Panc1 (cell line): ENCODE measurements at regions not wholly inside any gene's neighbourhood (a gene's known extent, or its start where the extent isn't known, plus 50 kb on each side); places are given as distances from the start of the nearest gene placed in this dataset.
"Not testable (repeated sequence)": the region's sequence is repeated elsewhere in the genome, so short reads cannot be mapped to it uniquely, and the experiment has no call there.

Experiments used
- ATAC-seq: fragments of 200-7000 bp; cut with Tn5 transposase; 2 replicates; pipeline ENCODE4 v1.9.1; 2020; ENCODE audit warnings: mild to moderate bottlenecking, moderate library complexity
- BruUV-seq: library from RNA; stranded (reverse); fragments of 400-500 nt; replicated peaks from 2 replicates; lab custom pipeline; 2021; lab: Mats Ljungman, UMichigan
- CTCF ChIA-PET: fragments of 300-600 bp; sonication (Branson Sonifier 250); formaldehyde crosslinking; loops from one replicate; lab custom pipeline; 2022; ENCODE audit warnings: antibody characterized with exemption; lab: Charles Lee
- POLR2A ChIA-PET: fragments of 300-600 bp; sonication (Branson Sonifier 250); formaldehyde crosslinking; loops from one replicate; lab custom pipeline; 2022; ENCODE audit warnings: antibody characterized with exemption; lab: Charles Lee
- DNase-seq: peaks from one replicate; pipeline ENCODE4 v3.0.0-alpha.2; 2010; ENCODE audit warnings: low read depth, low spot score
- H3K27ac ChIP-seq: 2 replicates; pipeline ENCODE4 v1.5.1; 2011; ENCODE audit warnings: mild to moderate bottlenecking, low read length, inconsistent platforms
- H3K27me3 ChIP-seq: fragments of 200-500 bp; sonication (Bioruptor generic); 2 replicates; pipeline ENCODE4 v1.6.0; 2014; ENCODE audit warnings: low read length, inconsistent platforms; ENCODE audit not compliant: control insufficient read depth, insufficient read depth
- H3K36me3 ChIP-seq: fragments of 200-500 bp; sonication (Bioruptor generic); 2 replicates; pipeline ENCODE4 v1.5.1; 2014; ENCODE audit warnings: inconsistent platforms, mild to moderate bottlenecking, low read length, moderate library complexity; ENCODE audit not compliant: control insufficient read depth, insufficient read depth
- H3K4me1 ChIP-seq: 2 replicates; pipeline ENCODE4 v1.5.1; 2011; ENCODE audit warnings: inconsistent platforms, mild to moderate bottlenecking, low read length, moderate library complexity; ENCODE audit not compliant: control insufficient read depth, insufficient read depth
- H3K4me3 ChIP-seq, 2 experiments: 2 replicates each; pipeline ENCODE4 v1.5.1; 2011 to 2012; ENCODE audit warnings: low read depth in 2 of 2, low read length in 2 of 2, mild to moderate bottlenecking in 2 of 2, inconsistent platforms in 1 of 2, moderate library complexity in 1 of 2
- H3K9me3 ChIP-seq: fragments of 200-500 bp; sonication (Bioruptor generic); 2 replicates; pipeline ENCODE4 v1.5.1; 2014; ENCODE audit warnings: low read depth, mild to moderate bottlenecking, inconsistent platforms, low read length, moderate library complexity; ENCODE audit not compliant: control insufficient read depth, insufficient read depth
- POLR2AphosphoS5 ChIP-seq: IDR thresholded peaks from 2 replicates; pipeline ENCODE4 v1.6.1; 2012; ENCODE audit warnings: mild to moderate bottlenecking, low read depth, low read length, moderate library complexity
- SIN3A ChIP-seq: IDR thresholded peaks from 2 replicates; pipeline ENCODE4 v1.6.1; 2012; ENCODE audit warnings: low read depth, mild to moderate bottlenecking, low read length, moderate library complexity, borderline replicate concordance; ENCODE audit not compliant: insufficient read depth
- TCF7L2 ChIP-seq: IDR thresholded peaks from 2 replicates; pipeline ENCODE4 v1.6.1; 2011; ENCODE audit warnings: mild to moderate bottlenecking, low read depth, low read length, inconsistent platforms
- in situ Hi-C: cut with HindIII; loops from 2 replicates; pipeline ENCODE4 v1.10.0; 2016; ENCODE audit warnings: low sequenced_read_pairs, low pct_unique_long_range_greater_than_20kb
- intact Hi-C: fragments of 100-400 bp; cut with micrococcal nuclease; formaldehyde crosslinking; loops from one replicate; pipeline ENCODE4 v1.10.0; 2022; ENCODE audit not compliant: unreplicated experiment
- TF ChIP-seq, protein P1 (sequence below): fragments of 450-650 bp; IDR thresholded peaks from 2 replicates; pipeline ENCODE4 v1.5.1; 2017; ENCODE audit warnings: mild to moderate bottlenecking
- TF ChIP-seq, protein P2 (sequence below), 2 experiments: IDR thresholded peaks; 2 replicates each; pipeline ENCODE4 v1.6.1; 2011 to 2012; ENCODE audit warnings: low read depth in 2 of 2, control low read depth in 1 of 2, low read length in 1 of 2, mild to moderate bottlenecking in 1 of 2, moderate library complexity in 1 of 2; ENCODE audit not compliant: insufficient read depth in 1 of 2

DNA sequence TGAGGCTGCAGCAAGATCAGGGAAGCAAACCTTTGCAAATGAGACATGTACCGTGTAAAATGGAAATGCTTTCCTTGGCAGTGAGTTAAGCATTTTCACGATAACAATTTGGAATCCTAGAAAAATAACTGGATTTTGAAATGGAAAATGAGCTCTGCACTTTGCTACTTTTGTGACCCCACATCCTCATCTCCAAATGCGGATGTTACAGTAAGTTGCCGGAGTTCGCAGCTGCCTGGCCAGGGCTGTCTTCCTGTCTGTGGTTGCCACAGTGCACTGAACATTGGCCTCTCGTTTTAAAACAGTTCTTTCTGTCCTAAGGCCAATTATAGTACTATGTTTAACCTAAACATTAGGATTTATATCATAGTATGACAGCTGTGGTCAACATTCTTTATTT is 136.2 kb upstream of the FZD8 start:
- ChIA-PET POLR2A (no interaction called here), CTCF (no interaction called here)
- Histone ChIP-seq H3K9me3 (no peaks in the 10 kb centered on the region), H3K27me3 (no peaks in the 10 kb centered on the region), H3K4me1 (no peaks in the 10 kb centered on the region), H3K4me3 (no peak overlapping the region), H3K27ac (no peak overlapping the region), H3K36me3 (no peaks in the 10 kb centered on the region)
- TF ChIP-seq, protein P1, sequence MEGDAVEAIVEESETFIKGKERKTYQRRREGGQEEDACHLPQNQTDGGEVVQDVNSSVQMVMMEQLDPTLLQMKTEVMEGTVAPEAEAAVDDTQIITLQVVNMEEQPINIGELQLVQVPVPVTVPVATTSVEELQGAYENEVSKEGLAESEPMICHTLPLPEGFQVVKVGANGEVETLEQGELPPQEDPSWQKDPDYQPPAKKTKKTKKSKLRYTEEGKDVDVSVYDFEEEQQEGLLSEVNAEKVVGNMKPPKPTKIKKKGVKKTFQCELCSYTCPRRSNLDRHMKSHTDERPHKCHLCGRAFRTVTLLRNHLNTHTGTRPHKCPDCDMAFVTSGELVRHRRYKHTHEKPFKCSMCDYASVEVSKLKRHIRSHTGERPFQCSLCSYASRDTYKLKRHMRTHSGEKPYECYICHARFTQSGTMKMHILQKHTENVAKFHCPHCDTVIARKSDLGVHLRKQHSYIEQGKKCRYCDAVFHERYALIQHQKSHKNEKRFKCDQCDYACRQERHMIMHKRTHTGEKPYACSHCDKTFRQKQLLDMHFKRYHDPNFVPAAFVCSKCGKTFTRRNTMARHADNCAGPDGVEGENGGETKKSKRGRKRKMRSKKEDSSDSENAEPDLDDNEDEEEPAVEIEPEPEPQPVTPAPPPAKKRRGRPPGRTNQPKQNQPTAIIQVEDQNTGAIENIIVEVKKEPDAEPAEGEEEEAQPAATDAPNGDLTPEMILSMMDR: no peak
- TF ChIP-seq TCF7L2 (no peak), POLR2AphosphoS5 (no peak), SIN3A (no peak)
- TF ChIP-seq, protein P2, sequence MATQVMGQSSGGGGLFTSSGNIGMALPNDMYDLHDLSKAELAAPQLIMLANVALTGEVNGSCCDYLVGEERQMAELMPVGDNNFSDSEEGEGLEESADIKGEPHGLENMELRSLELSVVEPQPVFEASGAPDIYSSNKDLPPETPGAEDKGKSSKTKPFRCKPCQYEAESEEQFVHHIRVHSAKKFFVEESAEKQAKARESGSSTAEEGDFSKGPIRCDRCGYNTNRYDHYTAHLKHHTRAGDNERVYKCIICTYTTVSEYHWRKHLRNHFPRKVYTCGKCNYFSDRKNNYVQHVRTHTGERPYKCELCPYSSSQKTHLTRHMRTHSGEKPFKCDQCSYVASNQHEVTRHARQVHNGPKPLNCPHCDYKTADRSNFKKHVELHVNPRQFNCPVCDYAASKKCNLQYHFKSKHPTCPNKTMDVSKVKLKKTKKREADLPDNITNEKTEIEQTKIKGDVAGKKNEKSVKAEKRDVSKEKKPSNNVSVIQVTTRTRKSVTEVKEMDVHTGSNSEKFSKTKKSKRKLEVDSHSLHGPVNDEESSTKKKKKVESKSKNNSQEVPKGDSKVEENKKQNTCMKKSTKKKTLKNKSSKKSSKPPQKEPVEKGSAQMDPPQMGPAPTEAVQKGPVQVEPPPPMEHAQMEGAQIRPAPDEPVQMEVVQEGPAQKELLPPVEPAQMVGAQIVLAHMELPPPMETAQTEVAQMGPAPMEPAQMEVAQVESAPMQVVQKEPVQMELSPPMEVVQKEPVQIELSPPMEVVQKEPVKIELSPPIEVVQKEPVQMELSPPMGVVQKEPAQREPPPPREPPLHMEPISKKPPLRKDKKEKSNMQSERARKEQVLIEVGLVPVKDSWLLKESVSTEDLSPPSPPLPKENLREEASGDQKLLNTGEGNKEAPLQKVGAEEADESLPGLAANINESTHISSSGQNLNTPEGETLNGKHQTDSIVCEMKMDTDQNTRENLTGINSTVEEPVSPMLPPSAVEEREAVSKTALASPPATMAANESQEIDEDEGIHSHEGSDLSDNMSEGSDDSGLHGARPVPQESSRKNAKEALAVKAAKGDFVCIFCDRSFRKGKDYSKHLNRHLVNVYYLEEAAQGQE (IDR thresholded peaks at IDR 0.05; ENCODE audit: insufficient read depth in 1 of 2, low read depth in 2 of 2, low read length in 1 of 2): no peak
- in situ Hi-C loops (no loop called here), intact Hi-C loops (no loop called here)
- ATAC-seq: no peak
- no TSS peak for BruUV-seq
- DNase-seq: no peak

DNA sequence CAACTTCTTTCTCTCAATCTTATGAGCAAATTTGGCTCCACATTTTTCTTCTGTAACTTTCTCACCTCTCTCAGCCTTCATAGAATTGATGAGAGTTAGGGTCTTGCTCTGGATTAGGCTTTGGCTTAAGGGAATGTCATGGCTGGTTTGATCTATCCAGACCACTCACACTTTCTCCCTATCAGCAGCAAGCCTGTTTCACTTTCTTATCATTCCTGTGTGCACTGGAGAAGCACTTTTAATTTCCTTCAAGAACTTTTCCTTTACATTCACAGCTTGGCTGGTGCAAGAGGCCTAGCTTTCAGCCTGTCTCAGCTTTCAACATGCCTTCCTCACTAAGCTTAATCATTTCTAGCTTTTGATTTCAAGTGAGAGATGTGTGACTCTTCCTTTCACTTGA is 134.5 kb upstream of the FZD8 start:
- H3K27me3 ChIP-seq, H3K36me3 ChIP-seq, H3K4me3 ChIP-seq, POLR2A ChIA-PET, intact Hi-C loops, in situ Hi-C loops, DNase-seq, CTCF ChIA-PET, H3K4me1 ChIP-seq, H3K27ac ChIP-seq, H3K9me3 ChIP-seq, BruUV-seq, ATAC-seq: not testable (repeated sequence)

DNA sequence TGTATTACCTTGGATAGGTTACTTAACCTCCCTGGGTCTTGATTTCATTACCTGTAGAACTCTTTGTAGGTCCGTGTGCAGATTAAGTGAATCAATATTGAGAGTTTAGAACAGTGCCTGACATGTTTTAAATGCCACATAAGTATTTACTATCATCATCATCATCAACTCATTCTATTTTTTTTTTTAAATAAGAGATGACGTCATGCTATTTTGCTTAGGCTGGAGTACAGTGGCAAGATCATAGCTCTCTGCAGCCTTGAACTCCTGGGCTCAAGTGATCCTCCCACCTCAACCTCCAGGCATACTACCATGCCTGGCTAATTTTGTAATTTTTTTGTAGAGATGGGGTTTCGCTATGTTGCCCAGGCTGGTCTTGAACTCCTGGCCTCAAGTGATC is 132.0 kb upstream of the FZD8 start:
- no peak for ATAC-seq
- Histone ChIP-seq H3K36me3 (no peaks in the 10 kb centered on the region), H3K4me1 (no peaks in the 10 kb centered on the region), H3K27me3 (no peaks in the 10 kb centered on the region), H3K27ac (no peak overlapping the region), H3K9me3 (no peaks in the 10 kb centered on the region), H3K4me3 (no peak overlapping the region)
- ChIA-PET CTCF (no interaction called here), POLR2A (no interaction called here)
- in situ Hi-C loops (no loop called here), intact Hi-C loops (no loop called here)
- TF ChIP-seq SIN3A: no peak
- TF ChIP-seq TCF7L2: no peak
- TF ChIP-seq, protein P1: no peak
- TF ChIP-seq, protein P2 (IDR thresholded peaks at IDR 0.05; ENCODE audit: insufficient read depth in 1 of 2, low read depth in 2 of 2, low read length in 1 of 2): no peak
- TF ChIP-seq POLR2AphosphoS5: no peak
- DNase-seq: no peak
- BruUV-seq: no TSS peak
